ENCODE measurements at regions not wholly inside any gene's neighbourhood (a gene's known extent, or its start where the extent isn't known, plus 50 kb on each side); places are given as distances from the start of the nearest gene placed in this dataset.

DNA sequence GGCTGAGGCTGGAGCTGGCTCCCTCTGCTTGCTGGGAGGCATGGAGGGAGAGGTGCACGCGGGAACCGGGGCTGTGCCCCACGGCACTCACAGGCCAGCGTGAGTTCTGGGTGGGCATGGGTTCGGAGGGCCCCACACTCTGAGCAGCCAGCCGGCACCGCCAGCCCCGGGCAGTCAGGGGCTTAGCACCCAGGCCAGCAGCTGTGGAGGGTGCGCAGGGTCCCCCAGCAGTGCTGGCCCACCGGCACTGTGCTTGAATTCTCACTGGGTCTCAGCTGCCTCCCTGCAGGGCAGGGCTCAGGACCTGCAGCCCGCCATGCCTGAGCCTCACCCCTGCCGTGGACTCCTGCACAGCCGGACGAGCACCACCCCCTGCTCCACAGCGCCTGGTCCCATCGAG, 164.9 kb upstream of the PLD5 start:
- Mint-ChIP-seq H3K36me3 (ENCODE audit: low read depth) (0 out of 3 replicates have a peak, but pooled peaks cover 3% of the 10 kb centered on the region), H3K4me1 (peaks cover 6% of the 10 kb centered on the region; the same call in 1 of the 3 replicates), H3K27ac (no peak overlapping the region), H3K4me3 (no peak overlapping the region), H3K9me3 (peaks cover 5% of the 10 kb centered on the region; the same call in 2 of the 3 replicates), H3K27me3 (ENCODE audit: insufficient read depth, low read depth, poor library complexity) (no peaks in the 10 kb centered on the region)
- DNase-seq (ENCODE audit: low spot score) (no peak), ATAC-seq (no peak)
- H3K79me2 ChIP-seq (replicated peaks; ENCODE audit: insufficient read depth) = no peaks in the 10 kb centered on the region
- 0 out of 2 replicates have a peak, but pooled peaks cover 5% of the 10 kb centered on the region for H3K36me3 ChIP-seq (ENCODE audit: insufficient read depth)
- H3K27me3 ChIP-seq (ENCODE audit: insufficient read depth) = no peaks in the 10 kb centered on the region
- no peaks in the 10 kb centered on the region for H3K4me1 ChIP-seq (ENCODE audit: insufficient read depth)
- no peaks in the 10 kb centered on the region for H3F3A ChIP-seq (replicated peaks; ENCODE audit: low read depth)
- H3K9me2 ChIP-seq (ENCODE audit: insufficient read depth) = no peaks in the 10 kb centered on the region
- H4K20me1 ChIP-seq (replicated peaks; ENCODE audit: insufficient read depth) = no peaks in the 10 kb centered on the region
- no peak overlapping the region for H3K4me2 ChIP-seq
- no peak overlapping the region for H3K27ac ChIP-seq (ENCODE audit: low read depth)
- TF ChIP-seq, protein P1, sequence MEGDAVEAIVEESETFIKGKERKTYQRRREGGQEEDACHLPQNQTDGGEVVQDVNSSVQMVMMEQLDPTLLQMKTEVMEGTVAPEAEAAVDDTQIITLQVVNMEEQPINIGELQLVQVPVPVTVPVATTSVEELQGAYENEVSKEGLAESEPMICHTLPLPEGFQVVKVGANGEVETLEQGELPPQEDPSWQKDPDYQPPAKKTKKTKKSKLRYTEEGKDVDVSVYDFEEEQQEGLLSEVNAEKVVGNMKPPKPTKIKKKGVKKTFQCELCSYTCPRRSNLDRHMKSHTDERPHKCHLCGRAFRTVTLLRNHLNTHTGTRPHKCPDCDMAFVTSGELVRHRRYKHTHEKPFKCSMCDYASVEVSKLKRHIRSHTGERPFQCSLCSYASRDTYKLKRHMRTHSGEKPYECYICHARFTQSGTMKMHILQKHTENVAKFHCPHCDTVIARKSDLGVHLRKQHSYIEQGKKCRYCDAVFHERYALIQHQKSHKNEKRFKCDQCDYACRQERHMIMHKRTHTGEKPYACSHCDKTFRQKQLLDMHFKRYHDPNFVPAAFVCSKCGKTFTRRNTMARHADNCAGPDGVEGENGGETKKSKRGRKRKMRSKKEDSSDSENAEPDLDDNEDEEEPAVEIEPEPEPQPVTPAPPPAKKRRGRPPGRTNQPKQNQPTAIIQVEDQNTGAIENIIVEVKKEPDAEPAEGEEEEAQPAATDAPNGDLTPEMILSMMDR (conservative IDR thresholded peaks at IDR 0.05; ENCODE audit: low read depth in 2 of 2) = no peak
- TF ChIP-seq EZH2phosphoT487 (IDR thresholded peaks at IDR 0.05; ENCODE audit: unreplicated experiment) (no peak), ZNF331 (CRISPR knock-in tag; IDR thresholded peaks at IDR 0.05; ENCODE audit: low read depth) (no peak), EZH2 (IDR thresholded peaks at IDR 0.05; ENCODE audit: low read depth, unreplicated experiment) (no peak), NANOG (IDR thresholded peaks at IDR 0.05; ENCODE audit: borderline replicate concordance) (no peak), POLR2AphosphoS5 (IDR thresholded peaks at IDR 0.05; ENCODE audit: low read depth) (no peak), CREB1 (CRISPR knock-in tag; IDR thresholded peaks at IDR 0.05; ENCODE audit: low read depth) (no peak)
- TF ChIP-seq, protein P2, sequence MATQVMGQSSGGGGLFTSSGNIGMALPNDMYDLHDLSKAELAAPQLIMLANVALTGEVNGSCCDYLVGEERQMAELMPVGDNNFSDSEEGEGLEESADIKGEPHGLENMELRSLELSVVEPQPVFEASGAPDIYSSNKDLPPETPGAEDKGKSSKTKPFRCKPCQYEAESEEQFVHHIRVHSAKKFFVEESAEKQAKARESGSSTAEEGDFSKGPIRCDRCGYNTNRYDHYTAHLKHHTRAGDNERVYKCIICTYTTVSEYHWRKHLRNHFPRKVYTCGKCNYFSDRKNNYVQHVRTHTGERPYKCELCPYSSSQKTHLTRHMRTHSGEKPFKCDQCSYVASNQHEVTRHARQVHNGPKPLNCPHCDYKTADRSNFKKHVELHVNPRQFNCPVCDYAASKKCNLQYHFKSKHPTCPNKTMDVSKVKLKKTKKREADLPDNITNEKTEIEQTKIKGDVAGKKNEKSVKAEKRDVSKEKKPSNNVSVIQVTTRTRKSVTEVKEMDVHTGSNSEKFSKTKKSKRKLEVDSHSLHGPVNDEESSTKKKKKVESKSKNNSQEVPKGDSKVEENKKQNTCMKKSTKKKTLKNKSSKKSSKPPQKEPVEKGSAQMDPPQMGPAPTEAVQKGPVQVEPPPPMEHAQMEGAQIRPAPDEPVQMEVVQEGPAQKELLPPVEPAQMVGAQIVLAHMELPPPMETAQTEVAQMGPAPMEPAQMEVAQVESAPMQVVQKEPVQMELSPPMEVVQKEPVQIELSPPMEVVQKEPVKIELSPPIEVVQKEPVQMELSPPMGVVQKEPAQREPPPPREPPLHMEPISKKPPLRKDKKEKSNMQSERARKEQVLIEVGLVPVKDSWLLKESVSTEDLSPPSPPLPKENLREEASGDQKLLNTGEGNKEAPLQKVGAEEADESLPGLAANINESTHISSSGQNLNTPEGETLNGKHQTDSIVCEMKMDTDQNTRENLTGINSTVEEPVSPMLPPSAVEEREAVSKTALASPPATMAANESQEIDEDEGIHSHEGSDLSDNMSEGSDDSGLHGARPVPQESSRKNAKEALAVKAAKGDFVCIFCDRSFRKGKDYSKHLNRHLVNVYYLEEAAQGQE (IDR thresholded peaks at IDR 0.05; ENCODE audit: unreplicated experiment) = no peak
- TF ChIP-seq, protein P3, sequence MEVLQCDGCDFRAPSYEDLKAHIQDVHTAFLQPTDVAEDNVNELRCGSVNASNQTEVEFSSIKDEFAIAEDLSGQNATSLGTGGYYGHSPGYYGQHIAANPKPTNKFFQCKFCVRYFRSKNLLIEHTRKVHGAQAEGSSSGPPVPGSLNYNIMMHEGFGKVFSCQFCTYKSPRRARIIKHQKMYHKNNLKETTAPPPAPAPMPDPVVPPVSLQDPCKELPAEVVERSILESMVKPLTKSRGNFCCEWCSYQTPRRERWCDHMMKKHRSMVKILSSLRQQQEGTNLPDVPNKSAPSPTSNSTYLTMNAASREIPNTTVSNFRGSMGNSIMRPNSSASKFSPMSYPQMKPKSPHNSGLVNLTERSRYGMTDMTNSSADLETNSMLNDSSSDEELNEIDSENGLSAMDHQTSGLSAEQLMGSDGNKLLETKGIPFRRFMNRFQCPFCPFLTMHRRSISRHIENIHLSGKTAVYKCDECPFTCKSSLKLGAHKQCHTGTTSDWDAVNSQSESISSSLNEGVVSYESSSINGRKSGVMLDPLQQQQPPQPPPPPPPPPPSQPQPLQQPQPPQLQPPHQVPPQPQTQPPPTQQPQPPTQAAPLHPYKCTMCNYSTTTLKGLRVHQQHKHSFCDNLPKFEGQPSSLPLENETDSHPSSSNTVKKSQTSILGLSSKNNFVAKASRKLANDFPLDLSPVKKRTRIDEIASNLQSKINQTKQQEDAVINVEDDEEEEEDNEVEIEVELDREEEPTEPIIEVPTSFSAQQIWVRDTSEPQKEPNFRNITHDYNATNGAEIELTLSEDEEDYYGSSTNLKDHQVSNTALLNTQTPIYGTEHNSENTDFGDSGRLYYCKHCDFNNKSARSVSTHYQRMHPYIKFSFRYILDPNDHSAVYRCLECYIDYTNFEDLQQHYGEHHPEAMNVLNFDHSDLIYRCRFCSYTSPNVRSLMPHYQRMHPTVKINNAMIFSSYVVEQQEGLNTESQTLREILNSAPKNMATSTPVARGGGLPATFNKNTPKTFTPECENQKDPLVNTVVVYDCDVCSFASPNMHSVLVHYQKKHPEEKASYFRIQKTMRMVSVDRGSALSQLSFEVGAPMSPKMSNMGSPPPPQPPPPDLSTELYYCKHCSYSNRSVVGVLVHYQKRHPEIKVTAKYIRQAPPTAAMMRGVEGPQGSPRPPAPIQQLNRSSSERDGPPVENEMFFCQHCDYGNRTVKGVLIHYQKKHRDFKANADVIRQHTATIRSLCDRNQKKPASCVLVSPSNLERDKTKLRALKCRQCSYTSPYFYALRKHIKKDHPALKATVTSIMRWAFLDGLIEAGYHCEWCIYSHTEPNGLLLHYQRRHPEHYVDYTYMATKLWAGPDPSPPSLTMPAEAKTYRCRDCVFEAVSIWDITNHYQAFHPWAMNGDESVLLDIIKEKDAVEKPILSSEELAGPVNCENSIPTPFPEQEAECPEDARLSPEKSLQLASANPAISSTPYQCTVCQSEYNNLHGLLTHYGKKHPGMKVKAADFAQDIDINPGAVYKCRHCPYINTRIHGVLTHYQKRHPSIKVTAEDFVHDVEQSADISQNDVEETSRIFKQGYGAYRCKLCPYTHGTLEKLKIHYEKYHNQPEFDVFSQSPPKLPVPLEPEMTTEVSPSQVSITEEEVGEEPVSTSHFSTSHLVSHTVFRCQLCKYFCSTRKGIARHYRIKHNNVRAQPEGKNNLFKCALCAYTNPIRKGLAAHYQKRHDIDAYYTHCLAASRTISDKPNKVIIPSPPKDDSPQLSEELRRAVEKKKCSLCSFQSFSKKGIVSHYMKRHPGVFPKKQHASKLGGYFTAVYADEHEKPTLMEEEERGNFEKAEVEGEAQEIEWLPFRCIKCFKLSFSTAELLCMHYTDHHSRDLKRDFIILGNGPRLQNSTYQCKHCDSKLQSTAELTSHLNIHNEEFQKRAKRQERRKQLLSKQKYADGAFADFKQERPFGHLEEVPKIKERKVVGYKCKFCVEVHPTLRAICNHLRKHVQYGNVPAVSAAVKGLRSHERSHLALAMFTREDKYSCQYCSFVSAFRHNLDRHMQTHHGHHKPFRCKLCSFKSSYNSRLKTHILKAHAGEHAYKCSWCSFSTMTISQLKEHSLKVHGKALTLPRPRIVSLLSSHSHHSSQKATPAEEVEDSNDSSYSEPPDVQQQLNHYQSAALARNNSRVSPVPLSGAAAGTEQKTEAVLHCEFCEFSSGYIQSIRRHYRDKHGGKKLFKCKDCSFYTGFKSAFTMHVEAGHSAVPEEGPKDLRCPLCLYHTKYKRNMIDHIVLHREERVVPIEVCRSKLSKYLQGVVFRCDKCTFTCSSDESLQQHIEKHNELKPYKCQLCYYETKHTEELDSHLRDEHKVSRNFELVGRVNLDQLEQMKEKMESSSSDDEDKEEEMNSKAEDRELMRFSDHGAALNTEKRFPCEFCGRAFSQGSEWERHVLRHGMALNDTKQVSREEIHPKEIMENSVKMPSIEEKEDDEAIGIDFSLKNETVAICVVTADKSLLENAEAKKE (CRISPR knock-in tag; IDR thresholded peaks at IDR 0.05) = no peak
- no peak overlapping the region for H3K4me3 ChIP-seq
- H2AFZ ChIP-seq = no peak overlapping the region

All from GM23338 (cell line).